ENCODE measurements at regions not wholly inside any gene's neighbourhood (a gene's known extent, or its start where the extent isn't known, plus 50 kb on each side); places are given as distances from the start of the nearest gene placed in this dataset.

- Histone ChIP-seq H3K27me3 (ENCODE audit: insufficient read depth, low read length) (no peaks in the 10 kb centered on the region; the same call in 1 of the 2 replicates), H3K9me3 (ENCODE audit: control insufficient read depth in 1 of 2, insufficient read depth in 1 of 2, low read depth in 1 of 2, low read length in 2 of 2) (no peaks in the 10 kb centered on the region), H2AFZ (ENCODE audit: low read depth, low read length, poor library complexity, severe bottlenecking) (no peak overlapping the region), H3K79me2 (ENCODE audit: insufficient read depth, low read length) (no peaks in the 10 kb centered on the region), H3K4me3 (replicated peaks in 1 of 2; ENCODE audit: low read depth in 1 of 2, low read length in 2 of 2) (no peak overlapping the region), H3K9me2 (ENCODE audit: insufficient read depth) (no peaks in the 10 kb centered on the region), H3K4me2 (ENCODE audit: low read length) (no peak overlapping the region), H4K20me1 (ENCODE audit: insufficient read depth) (no peaks in the 10 kb centered on the region), H3K27ac (ENCODE audit: low read depth, low read length) (no peak overlapping the region), H3K9ac (ENCODE audit: low read length) (no peak overlapping the region), H3K4me1 (ENCODE audit: control insufficient read depth in 1 of 2, insufficient read depth in 2 of 2, low read length in 2 of 2) (no peaks in the 10 kb centered on the region), H3K36me3 (ENCODE audit: control insufficient read depth in 1 of 2, insufficient read depth in 2 of 2, low read length in 2 of 2) (no peaks in the 10 kb centered on the region)
- BruUV-seq (replicated peaks), result no TSS peak
- RAD21 ChIA-PET (ENCODE audit: low non-redundant PET in 1 of 2, low total read pairs in 2 of 2, uncharacterized antibody in 2 of 2, unreplicated experiment in 2 of 2), result no interaction called here
- POLR2A ChIA-PET, result no interaction called here
- TF ChIP-seq SRF (IDR thresholded peaks at IDR 0.05; ENCODE audit: low read depth) (no peak), JUND (IDR thresholded peaks at IDR 0.05) (no peak), SIN3A (IDR thresholded peaks at IDR 0.05; ENCODE audit: low read depth) (no peak), EZH2phosphoT487 (IDR thresholded peaks at IDR 0.05; ENCODE audit: borderline replicate concordance) (no peak)
- intact Hi-C loops (cut with micrococcal nuclease), result loop anchor here (5.0 to 10.0 kb wide), 3 partner anchors 996 to 1359 kb away; no protein-coding TSS in a partner anchor
- DNase-seq (ENCODE audit: low read depth, low spot score) (no peak), ATAC-seq (no peak)
- CTCF ChIA-PET, result interaction anchor here (1.0 kb wide), 1 partner anchor 421 kb away, joined by 4 read pairs; no protein-coding TSS in a partner anchor
Measured at GRCh38 chr16:13453325-13453724, 466.6 kb upstream of the ERCC4 start.

- no peak overlapping the region for H3K9ac ChIP-seq (ENCODE audit: low read length)
- RAD21 ChIA-PET (ENCODE audit: low non-redundant PET in 1 of 2, low total read pairs in 2 of 2, uncharacterized antibody in 2 of 2, unreplicated experiment in 2 of 2), result no interaction called here
- no peak overlapping the region for H3K27ac ChIP-seq (ENCODE audit: low read depth, low read length)
- H4K20me1 ChIP-seq (ENCODE audit: insufficient read depth), result no peaks in the 10 kb centered on the region
- H3K79me2 ChIP-seq (ENCODE audit: insufficient read depth, low read length), result no peaks in the 10 kb centered on the region
- H2AFZ ChIP-seq (ENCODE audit: low read depth, low read length, poor library complexity, severe bottlenecking), result no peak overlapping the region
- no peaks in the 10 kb centered on the region; the same call in 1 of the 2 replicates for H3K27me3 ChIP-seq (ENCODE audit: insufficient read depth, low read length)
- H3K4me3 ChIP-seq (replicated peaks in 1 of 2; ENCODE audit: low read depth in 1 of 2, low read length in 2 of 2), result no peak overlapping the region
- H3K4me2 ChIP-seq (ENCODE audit: low read length), result no peak overlapping the region
- BruUV-seq (replicated peaks), result no TSS peak
- H3K36me3 ChIP-seq (ENCODE audit: control insufficient read depth in 1 of 2, insufficient read depth in 2 of 2, low read length in 2 of 2), result no peaks in the 10 kb centered on the region
- CTCF ChIA-PET, result interaction anchor here (1.0 kb wide), 1 partner anchor 420 kb away, joined by 4 read pairs; no protein-coding TSS in a partner anchor
- H3K4me1 ChIP-seq (ENCODE audit: control insufficient read depth in 1 of 2, insufficient read depth in 2 of 2, low read length in 2 of 2), result no peaks in the 10 kb centered on the region
- intact Hi-C loops (cut with micrococcal nuclease), result loop anchor here (1.0 to 10.0 kb wide), 4 partner anchors 558 to 1359 kb away; no protein-coding TSS in a partner anchor
- POLR2A ChIA-PET, result no interaction called here
- no peaks in the 10 kb centered on the region for H3K9me2 ChIP-seq (ENCODE audit: insufficient read depth)
- no peaks in the 10 kb centered on the region for H3K9me3 ChIP-seq (ENCODE audit: control insufficient read depth in 1 of 2, insufficient read depth in 1 of 2, low read depth in 1 of 2, low read length in 2 of 2)
- DNase-seq (ENCODE audit: low read depth, low spot score) (peak; percentile 4), ATAC-seq (no peak)
- no peak for TF ChIP-seq ATF3 (IDR thresholded peaks at IDR 0.05)
- TF ChIP-seq CTCF (IDR thresholded peaks at IDR 0.05 in 2 of 3, conservative IDR thresholded peaks at IDR 0.05 in 1 of 3; ENCODE audit: borderline replicate concordance in 1 of 3, insufficient read depth in 1 of 3, low read depth in 2 of 3, low read length in 2 of 3), result peak; percentile 18 to 72 (median 47); a peak in 4 of 6 replicates
- peak; percentile 34 for TF ChIP-seq RAD21 (IDR thresholded peaks at IDR 0.05; ENCODE audit: low read depth)
Measured at GRCh38 chr16:13453938-13454553, 465.9 kb upstream of the ERCC4 start.
